Head of caudate nucleus (tissue), 42 donors: ENCODE measurements at regions not wholly inside any gene's neighbourhood (a gene's known extent, or its start where the extent isn't known, plus 50 kb on each side); places are given as distances from the start of the nearest gene placed in this dataset.

Experiments
- DNase-seq, 42 donors: peaks; one replicate each; pipeline versions ENCODE4 v3.0.0 to v3.0.0-alpha.2; 2020 to 2021; ENCODE audit warnings: mixed read lengths in 7 of 42
- intact Hi-C: fragments of 100-400 bp; cut with DNase I; formaldehyde crosslinking; loops from one replicate; pipeline ENCODE4 v1.15.0; 2022

DNA sequence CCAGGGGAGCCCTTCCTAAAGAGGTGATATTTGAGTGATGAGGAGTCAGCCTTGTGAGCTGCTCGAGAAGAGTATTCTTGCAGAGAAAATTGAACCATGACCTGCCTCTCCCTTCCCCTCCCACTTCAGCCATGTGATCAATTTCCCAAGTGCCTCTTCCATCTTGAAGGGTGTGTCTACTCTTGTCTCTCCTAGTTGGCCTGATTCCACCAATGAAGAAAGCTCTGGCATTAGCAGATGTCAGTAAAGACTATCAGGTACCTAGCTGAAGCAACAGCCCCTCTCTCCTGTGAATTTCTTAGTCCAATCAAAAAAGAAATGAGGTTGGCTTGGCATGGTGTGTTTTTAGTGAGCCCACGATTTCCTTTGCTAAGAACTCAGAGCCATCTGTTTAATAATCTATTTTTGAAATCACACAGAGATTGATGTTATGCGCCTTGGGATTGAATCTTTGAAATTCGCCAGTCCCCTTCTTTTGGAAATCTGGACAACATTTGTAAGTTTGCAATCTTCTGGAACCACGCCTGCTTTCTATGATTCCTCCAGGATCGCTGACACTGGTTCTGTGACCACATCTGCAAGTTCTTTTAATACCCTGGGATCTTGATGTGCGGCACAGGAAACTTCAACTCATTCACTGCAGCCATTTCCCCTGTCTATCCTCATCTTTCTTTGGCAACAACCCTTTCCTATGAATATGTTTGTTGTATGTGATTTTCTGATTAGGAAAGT lies 404.6 kb downstream of the DMRT2 start:
- intact Hi-C loops: no loop called here
- DNase-seq: no peak

DNA sequence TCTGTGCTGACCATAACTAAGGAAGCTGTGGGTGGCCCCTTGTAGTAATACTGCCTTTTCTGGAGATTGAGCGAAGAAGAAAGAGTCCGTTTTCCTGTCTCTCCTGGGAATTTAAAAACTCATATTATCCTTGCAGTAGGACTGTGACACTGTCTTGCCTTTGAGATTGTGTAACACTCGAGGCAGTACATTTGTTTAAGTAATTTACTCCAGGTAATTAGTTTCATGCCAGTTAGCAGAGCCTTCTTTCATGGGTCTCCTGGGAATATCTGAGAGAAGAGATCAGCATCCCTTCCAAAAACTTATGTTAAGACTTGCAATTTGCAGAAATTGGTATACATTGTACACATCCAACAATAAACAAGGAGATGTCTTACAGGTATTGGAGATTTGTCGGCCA lies 405.6 kb downstream of the DMRT2 start:
- no peak for DNase-seq
- intact Hi-C loops: no loop called here

DNA sequence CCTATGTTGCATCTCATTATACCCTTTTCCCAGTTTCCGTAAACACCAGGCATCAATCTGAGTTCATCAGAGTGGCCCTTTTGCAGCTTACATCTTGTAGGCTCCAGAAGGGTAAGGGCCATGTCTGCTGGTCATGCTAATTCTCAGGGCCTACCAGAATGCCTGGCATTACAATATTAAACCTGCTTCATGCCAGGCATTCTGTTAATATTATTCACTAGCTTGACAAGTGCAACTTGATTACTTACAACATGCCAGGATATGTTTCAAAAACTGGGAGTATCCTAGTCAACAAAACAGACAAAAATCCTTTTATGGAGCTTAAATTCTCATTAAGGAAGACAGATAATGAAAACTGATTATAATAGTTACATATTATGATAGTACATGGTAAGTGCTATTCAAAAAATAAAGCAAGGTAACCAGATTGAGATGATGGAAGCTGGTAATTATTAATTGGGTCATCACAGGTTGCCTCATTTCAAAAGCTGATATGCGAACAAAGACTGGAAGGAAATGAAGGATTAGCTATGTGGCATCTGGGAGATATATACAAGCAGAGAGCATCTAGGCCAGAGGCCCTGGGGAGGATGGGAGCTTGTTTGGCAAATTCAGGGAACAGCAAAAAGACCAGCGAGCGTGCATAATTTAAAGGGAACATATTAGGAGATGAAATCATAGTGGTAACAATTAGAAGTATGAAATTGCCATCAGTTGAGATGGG lies 406.3 kb downstream of the DMRT2 start:
- intact Hi-C loops: no loop called here
- DNase-seq: no peak

DNA sequence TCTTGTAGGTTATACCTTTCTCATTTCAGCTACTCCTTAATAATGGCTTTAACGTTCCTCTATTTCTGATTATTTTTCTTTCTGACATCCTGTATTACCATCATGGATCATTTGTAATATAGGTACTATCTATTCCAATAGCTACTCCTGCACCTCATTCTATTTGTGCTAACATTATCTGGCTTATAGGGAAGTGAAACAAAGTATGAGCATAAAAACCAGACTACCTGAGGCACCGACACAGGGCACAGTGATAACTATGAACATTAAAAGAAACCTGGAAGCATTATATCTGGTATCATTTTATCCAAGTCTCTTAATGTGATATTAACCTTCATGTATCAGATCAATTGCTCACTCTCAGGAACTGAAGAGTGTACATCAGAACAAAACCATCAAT lies 407.3 kb downstream of the DMRT2 start:
- intact Hi-C loops: no loop called here
- no peak for DNase-seq

DNA sequence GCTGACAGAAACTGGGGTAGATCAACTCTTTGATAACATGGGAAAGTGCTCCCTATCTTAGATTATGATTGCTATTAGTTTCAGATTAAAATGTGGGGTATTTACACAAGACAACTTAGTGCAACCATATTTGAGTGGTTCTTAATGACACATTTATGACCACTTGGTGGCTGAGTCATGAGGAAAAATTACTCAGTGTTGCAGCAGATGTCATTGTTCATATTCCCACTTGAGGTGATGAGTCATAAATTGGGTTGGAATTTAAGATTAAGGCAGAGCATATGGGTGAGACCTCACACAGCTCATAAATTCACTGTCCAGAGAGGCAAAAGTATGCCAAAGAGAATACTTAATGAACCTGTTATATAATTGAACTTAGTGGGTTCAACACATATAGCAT lies 408.3 kb downstream of the DMRT2 start:
- no peak for DNase-seq
- intact Hi-C loops: no loop called here

DNA sequence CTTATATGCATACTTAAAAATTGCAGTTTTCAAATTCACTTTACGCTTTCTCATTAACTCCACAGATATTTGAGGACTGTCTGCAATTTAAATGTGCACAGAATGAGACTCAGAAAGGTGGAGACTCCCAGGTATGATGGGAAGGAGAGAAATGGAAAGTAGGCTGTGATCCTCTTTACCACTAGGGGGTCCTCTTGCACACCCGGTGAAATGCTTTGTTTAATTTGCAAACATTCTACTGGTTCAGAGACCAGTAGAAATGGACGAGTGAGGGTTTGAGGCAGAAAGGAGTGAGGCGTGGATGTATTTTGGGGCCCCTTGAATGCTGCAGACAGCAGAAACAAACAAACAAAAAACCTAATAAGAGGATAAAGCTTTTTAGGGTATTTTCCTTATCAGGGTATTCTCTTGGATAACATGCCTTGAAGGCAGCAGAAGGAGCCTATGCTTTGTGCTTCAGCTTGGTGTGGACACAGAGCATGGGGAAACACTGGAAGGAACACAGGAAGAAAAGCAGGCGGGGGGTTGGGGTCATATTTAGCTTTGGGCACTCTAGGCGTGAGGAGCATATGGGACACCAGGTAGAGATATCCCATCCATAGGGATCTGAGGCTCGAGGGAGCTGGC lies 410.1 kb downstream of the DMRT2 start:
- peak in 2 of 42 donors; percentile 8 to 13 for DNase-seq

DNA sequence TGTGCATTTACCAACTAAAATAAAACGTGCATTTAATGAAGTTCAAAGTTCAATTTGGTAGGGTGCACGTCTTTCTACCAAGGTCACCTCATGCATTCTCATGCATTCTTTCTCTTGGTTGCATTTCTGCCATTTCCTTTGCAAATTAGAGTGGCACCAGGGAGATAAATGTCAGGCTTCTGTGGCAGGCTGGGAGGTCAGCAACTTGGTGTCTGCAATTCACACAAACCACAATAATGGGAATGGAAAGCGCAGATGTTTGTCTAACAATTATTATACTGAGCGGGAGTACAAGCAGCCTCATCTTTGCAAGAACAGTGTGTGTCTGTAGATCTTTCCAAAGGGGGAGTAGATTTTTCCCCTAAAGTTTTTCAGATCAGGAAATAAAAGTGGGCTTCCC lies 411.7 kb downstream of the DMRT2 start:
- intact Hi-C loops: loop anchor here (10.0 kb wide), 1 partner anchor 153 kb away; no protein-coding TSS in a partner anchor

More for the DNA sequence above, 410.1 kb downstream of the DMRT2 start:
- intact Hi-C loops: loop anchor here (10.0 kb wide), 1 partner anchor 155 kb away; no protein-coding TSS in a partner anchor

DNA sequence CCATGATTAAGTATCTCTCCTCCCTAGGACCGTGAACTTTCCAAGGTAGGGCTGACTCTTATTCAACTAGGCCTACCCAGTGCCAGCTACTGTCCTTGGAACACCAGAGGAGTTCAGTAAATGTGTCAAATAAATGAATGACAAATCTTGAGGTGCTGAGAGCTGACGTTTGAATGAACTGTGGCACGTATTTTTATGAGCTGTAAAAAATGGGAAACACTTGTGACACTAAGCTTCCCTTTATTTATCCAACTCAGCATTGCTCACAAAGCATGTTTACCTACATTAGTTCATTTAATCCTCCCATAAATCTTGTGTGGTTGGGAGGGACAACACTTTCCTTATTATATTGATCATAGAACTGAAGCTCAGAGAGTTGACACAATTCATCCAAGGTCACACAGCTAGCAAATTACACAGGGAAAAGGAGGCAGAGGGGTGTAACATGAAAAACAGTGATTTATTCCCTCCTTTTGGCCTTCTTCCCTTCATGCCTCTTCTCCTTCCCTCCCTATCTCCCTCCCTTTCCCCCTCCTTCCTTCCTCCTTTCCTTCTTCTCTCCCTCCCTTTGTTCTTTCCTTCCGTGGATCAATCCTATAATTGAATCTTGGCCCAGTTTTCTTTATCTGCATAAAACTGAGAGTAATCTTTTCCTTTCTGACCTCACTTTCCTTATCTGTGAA lies 412.6 kb downstream of the DMRT2 start:
- no peak for DNase-seq
- intact Hi-C loops: loop anchor here (10.0 kb wide), 1 partner anchor 152 kb away; no protein-coding TSS in a partner anchor

More for the DNA sequence above, 411.7 kb downstream of the DMRT2 start:
- DNase-seq: no peak

DNA sequence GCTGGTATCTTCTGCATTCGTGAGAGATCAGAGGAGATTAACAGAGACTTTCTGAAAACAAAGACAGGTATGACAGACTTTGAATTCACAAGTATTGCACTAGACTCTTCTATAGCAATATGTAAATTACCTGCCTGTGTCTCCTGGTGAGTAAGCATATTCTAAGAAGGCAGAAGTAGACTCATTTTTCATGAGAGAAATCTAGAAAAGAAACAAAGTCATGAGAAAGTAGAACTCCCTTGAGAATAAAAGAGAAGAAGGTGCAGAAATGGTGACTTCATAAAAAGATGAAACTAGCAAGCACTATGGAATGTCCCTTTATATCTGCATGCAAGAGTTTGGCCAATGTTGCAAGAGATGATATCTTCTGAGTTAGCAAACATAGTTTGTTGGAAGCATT lies 419.8 kb downstream of the DMRT2 start:
- intact Hi-C loops: loop anchor here (10.0 kb wide), 2 partner anchors 65 to 145 kb away; no protein-coding TSS in a partner anchor
- no peak for DNase-seq

DNA sequence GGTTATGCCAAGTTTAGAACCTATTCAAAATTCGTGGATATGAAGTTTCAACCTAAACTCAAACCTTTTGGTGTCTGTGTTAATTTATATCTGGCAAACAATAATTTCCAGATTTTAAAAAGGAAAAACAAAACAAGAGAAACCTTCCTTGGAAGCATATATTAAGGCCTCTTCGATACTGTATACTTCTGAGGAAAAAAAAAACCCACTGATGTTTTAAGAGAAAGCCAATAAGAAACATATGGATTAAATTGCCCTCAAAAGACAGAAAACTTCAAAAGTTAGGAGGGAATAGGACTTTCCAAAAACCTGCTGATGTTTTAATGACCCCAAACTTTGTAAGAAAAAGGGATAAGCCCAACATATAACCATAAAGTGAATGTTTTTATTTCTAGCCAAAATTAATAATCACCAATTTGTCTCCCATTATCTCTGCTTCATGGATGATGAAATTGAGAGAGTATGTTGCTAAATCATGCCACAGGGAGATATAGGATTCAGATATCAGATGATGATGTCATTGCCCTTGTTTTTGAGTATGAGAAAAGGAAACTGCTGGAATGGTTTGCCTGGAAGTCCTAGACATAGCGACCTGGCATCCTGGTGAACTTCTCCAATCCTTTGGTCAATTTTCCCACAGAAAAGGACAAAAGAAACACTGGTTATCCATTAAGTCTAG lies 423.9 kb downstream of the DMRT2 start:
- intact Hi-C loops: loop anchor here (10.0 kb wide), 1 partner anchor 61 kb away; no protein-coding TSS in a partner anchor
- no peak for DNase-seq

DNA sequence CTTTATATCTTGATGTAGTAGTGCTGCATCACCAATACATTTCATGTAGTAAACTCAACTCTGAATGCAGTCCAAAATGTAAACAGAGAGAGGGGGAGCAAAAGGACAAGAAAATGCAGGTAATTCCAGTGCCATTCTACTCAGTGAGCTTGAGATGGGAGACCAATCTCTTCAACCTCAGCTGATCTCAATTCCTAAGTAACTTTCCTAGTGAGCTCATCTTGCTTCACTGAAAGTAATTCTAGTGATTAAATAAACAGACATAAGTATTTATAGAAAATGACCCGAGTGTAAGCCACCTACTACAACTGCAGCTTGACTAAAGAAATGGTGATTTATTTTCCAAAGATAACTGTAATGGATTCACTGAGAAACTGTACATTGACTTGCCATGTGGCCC lies 424.5 kb downstream of the DMRT2 start:
- intact Hi-C loops: loop anchor here (10.0 kb wide), 1 partner anchor 60 kb away; no protein-coding TSS in a partner anchor
- DNase-seq: no peak

DNA sequence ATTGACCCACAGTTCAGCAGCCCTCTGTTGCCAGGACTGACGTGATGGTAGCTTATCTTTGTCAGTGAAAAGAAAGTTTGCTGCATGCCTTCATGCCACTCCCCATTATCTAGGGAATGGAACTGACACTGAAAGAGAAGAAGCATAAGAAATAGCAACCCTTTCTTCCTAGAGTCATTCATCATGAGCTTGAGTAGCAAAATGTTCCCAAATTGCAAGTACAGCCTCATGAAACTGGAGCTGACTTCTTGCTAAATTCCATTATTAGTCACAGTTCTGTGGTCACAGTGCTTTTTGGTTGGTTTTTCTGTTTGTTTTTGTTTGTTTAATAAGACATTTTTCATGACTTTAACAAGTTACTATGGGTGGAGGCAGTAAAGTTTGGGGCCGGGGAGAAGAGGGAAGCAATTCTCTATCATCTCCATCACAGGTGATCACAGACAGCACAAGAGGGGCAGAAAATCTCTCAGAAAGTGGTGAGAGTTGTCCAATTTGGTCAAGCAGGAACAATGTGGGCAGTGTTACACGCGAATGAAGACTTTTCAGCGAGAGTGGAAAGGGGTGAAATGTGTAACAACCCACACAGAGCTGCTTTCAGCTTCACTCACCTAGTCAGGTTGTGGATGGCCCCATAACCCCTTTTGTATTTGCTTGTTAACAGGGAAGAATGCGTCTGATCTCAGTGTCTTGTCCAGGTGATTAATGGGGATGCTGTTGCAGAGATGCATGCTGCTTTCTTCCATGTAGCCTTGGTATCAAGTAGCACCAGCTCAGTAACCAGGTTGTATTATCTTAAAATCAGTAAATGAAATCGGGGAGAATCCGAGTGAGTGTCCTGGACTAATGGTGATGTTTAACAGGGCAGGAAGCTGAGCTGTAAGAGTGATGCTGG lies 440.4 kb downstream of the DMRT2 start:
- no peak for DNase-seq
- intact Hi-C loops: no loop called here

DNA sequence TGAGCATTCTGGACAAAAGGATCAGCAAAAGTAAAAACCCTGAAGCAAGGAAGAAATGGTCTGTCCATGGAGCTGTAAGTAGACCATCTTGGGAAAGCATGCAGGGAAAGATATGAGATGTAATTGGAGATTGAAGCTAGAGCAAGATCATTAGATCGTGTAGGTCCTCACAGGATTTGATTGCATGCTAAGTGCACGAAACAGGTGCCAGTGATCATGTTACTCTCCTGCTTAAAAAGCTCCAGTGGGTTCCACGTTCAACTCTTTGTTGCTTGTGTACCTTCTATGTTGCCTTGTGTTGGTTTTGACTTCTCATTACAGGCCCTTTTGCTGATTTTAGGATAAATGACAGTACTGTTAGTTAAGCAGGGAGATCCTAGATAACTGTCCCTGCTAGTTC lies 442.0 kb downstream of the DMRT2 start:
- intact Hi-C loops: no loop called here
- DNase-seq: no peak

DNA sequence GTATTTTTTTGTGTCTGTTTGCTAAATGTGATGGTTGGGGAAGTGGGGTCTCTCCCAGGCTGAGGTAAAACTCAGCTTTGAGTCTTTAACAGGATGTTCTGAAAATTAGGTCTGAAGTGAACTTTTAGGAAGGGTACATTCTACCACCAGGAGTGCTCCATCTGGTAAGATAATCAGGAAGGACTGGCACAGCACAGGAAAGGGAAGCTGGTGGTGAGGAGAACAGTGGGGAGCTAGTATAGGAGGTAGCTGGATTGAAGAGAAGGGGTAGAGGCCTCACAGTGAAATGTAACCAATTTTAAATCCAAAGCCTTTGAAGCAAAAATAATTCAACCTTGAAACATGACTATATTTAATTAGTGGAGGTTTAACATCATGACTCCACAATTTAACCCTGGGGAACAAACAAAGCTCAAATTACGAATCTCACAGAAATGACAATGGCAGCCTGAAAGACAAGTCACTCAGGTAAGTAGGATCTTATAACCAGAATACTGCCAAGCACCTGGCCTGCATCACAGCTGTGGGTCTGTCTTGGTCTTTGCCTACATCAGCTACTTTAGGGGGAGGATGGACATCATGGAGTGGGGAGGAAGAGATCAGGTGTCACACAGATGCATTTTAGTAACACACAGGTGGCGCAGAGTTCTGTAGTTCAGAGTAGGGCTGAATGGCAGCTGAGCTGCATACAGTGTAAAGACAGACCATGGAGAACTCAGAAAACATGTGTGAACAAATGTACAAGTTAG lies 445.3 kb downstream of the DMRT2 start:
- intact Hi-C loops: no loop called here
- no peak for DNase-seq

DNA sequence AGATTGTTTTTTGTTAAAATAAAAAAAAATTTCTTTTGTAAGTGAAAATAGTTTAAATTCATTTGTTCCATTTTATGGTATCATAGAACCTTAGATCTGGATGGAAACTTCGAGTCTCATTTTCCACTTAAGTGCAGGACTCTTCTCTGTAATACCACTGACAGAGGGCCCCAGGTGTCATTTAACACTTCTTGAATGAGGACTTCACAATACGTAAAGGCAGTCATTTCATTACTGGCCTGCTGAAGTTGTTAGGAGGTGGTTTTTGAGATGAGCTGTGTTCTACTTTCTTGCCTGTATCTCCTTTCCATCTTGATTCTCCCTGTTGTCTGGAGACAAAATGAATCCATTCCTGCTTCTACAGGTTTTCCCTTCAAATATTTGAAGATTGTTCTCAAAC lies 455.3 kb downstream of the DMRT2 start:
- intact Hi-C loops: no loop called here
- DNase-seq: no peak

DNA sequence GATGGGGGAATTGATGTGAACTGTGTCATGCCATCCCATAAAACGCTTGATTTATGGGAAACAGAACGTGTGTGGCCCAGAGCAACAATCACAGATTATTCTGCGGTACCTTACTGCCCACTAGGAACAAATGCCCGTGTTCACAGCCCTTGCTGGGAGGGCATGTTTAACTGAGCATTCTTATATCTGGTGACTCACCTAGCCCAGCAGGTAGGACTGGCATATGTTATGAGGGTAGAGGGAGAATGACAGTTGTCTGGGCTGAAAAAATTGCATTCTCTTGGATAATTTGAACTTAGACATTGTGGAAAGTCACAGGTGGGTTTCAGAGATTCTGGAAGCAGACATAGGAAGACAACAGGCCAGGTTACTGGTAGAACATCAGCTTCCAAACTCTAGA lies 460.6 kb downstream of the DMRT2 start:
- intact Hi-C loops: no loop called here

DNA sequence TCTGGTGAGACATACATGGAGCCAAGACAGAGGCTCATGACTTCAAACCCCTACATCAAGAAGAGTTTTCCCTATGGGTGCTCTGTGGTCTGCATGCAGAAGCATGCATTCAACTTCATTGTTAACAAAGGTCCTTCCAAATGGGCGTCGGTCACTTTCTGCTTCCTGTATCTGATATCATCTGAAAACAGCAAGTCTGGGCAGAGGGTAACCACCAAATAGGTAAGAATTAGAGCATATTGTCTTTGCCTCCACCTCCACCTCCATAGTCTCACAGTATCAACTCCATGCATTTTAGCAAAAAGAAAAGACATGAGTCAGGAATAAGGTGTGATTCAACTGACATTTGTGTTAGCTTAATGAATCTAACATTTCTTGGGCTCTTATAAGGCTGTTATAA lies 462.9 kb downstream of the DMRT2 start:
- intact Hi-C loops: no loop called here

More for the DNA sequence above, 460.6 kb downstream of the DMRT2 start:
- no peak for DNase-seq

More for the DNA sequence above, 462.9 kb downstream of the DMRT2 start:
- DNase-seq: no peak
